B cell (primary cell): ENCODE measurements at regions not wholly inside any gene's neighbourhood (a gene's known extent, or its start where the extent isn't known, plus 50 kb on each side); places are given as distances from the start of the nearest gene placed in this dataset.

Experiments
- ATAC-seq: fragments of 200-7000 bp; cut with Tn5 transposase; one replicate; pipeline ENCODE4 v1.10.0; 2021; ENCODE audit warnings: low read depth, mild to moderate bottlenecking, moderate number of reproducible peaks, moderate library complexity
- CTCF ChIA-PET: fragments of 350-600 bp; sonication (Branson Sonifier 250); formaldehyde crosslinking; loops from one replicate; lab custom pipeline; 2021; ENCODE audit warnings: antibody characterized with exemption, inconsistent platforms; lab: Charles Lee
- POLR2A ChIA-PET: fragments of 350-600 bp; sonication (Branson Sonifier 250); formaldehyde crosslinking; loops from one replicate; lab custom pipeline; 2021; ENCODE audit warnings: antibody characterized with exemption; lab: Charles Lee
- DNase-seq: peaks from one replicate; pipeline ENCODE4 v3.0.0; 2013
- H2AFZ ChIP-seq: 2 replicates; pipeline ENCODE4 v1.6.1; 2012; ENCODE audit warnings: mild to moderate bottlenecking, low read depth, low read length; ENCODE audit not compliant: insufficient read depth, poor library complexity, severe bottlenecking
- H3K27ac ChIP-seq, 2 donors: 1 replicate in 1 of 2; 2 replicates in 1 of 2; pipeline ENCODE4 v1.5.1; 2012 to 2013; ENCODE audit warnings: low read length in 2 of 2, mild to moderate bottlenecking in 2 of 2, moderate library complexity in 1 of 2
- H3K27me3 ChIP-seq, 4 experiments: fragments of 200-600 bp in 1 of 4; sonication (generic) in 1 of 4; replicated peaks in 1 of 4; 1 replicate in 2 of 4; 2 replicates in 2 of 4; pipeline versions ENCODE4 v1.6.1 to v1.7.0; 2013 to 2016; ENCODE audit warnings: low read length in 3 of 4, mild to moderate bottlenecking in 2 of 4, mixed read lengths in 1 of 4, moderate library complexity in 1 of 4; ENCODE audit not compliant: insufficient read depth in 4 of 4, control insufficient read depth in 3 of 4; ENCODE audit errors: control extremely low read depth in 1 of 4
- H3K36me3 ChIP-seq, 2 experiments: replicated peaks in 1 of 2; 1 replicate in 1 of 2; 2 replicates in 1 of 2; pipeline versions ENCODE4 v1.6.1 to v1.7.1; 2013; ENCODE audit warnings: low read length in 1 of 2; ENCODE audit not compliant: insufficient read depth in 2 of 2, control insufficient read depth in 1 of 2; ENCODE audit errors: control extremely low read depth in 1 of 2, extremely low read depth in 1 of 2
- H3K4me1 ChIP-seq, 2 donors: fragments of 200-600 bp in 1 of 2; sonication (generic) in 1 of 2; 1 replicate in 1 of 2; 2 replicates in 1 of 2; pipeline versions ENCODE4 v1.5.1 to v1.6.1; 2013 to 2017; ENCODE audit warnings: low read length in 2 of 2; ENCODE audit not compliant: control insufficient read depth in 2 of 2, insufficient read depth in 2 of 2
- H3K4me2 ChIP-seq: replicated peaks from 2 replicates; pipeline ENCODE3; 2012; ENCODE audit warnings: mild to moderate bottlenecking, low read depth, low read length; ENCODE audit not compliant: poor library complexity, severe bottlenecking
- H3K4me3 ChIP-seq, 5 experiments: fragments of 200-600 bp in 1 of 5; sonication (generic) in 1 of 5; 1 replicate in 3 of 5; 2 replicates in 2 of 5; pipeline versions ENCODE4 v1.5.1 to v1.7.0; 2011 to 2016; ENCODE audit warnings: low read length in 4 of 5, mild to moderate bottlenecking in 4 of 5, low read depth in 2 of 5, control low read depth in 1 of 5, moderate library complexity in 1 of 5; ENCODE audit not compliant: insufficient read depth in 1 of 5; ENCODE audit errors: control extremely low read depth in 1 of 5, extremely low read depth in 1 of 5
- H3K79me2 ChIP-seq: fragments of 200-600 bp; sonication (generic); one replicate; pipeline ENCODE4 v1.6.0; 2016; ENCODE audit warnings: low read length; ENCODE audit not compliant: control insufficient read depth, insufficient read depth
- H3K9ac ChIP-seq: fragments of 200-600 bp; sonication (generic); 2 replicates; pipeline ENCODE4 v1.6.1; 2017; ENCODE audit warnings: mild to moderate bottlenecking, low read length, moderate library complexity
- H3K9me3 ChIP-seq, 3 donors: one replicate each; pipeline versions ENCODE4 v1.6.1 to v1.7.1; 2013; ENCODE audit warnings: low read length in 2 of 3; ENCODE audit not compliant: control insufficient read depth in 2 of 3, insufficient read depth in 1 of 3; ENCODE audit errors: control extremely low read depth in 1 of 3
- H4K20me1 ChIP-seq: 2 replicates; pipeline ENCODE4 v1.6.0; 2012; ENCODE audit warnings: mild to moderate bottlenecking, low read length; ENCODE audit not compliant: insufficient read depth, control insufficient read depth, poor library complexity, severe bottlenecking
- H3K27ac Mint-ChIP-seq: one replicate; pipeline ENCODE4 v1.8.0; 2021; ENCODE audit warnings: mixed read lengths
- H3K27me3 Mint-ChIP-seq: one replicate; pipeline ENCODE4 v1.8.0; 2021; ENCODE audit warnings: mixed read lengths
- H3K4me1 Mint-ChIP-seq: one replicate; pipeline ENCODE4 v1.8.0; 2021; ENCODE audit warnings: mixed read lengths
- H3K4me3 Mint-ChIP-seq: one replicate; pipeline ENCODE4 v1.8.0; 2021; ENCODE audit warnings: mixed read lengths
- H3K9me3 Mint-ChIP-seq: one replicate; pipeline ENCODE4 v1.8.0; 2022; ENCODE audit warnings: mixed read lengths; ENCODE audit not compliant: insufficient read depth
- EZH2 ChIP-seq: IDR thresholded peaks from 2 replicates; pipeline ENCODE4 v1.6.1; 2012; ENCODE audit warnings: borderline replicate concordance, low read depth, mild to moderate bottlenecking, moderate library complexity, low read length; ENCODE audit not compliant: insufficient read depth, poor library complexity, severe bottlenecking
- WGBS: methylation state at CpG from one replicate; pipeline ENCODE4 v1.1.5; 2013; ENCODE audit warnings: missing lambda C conversion rate; ENCODE audit not compliant: insufficient coverage; 5-methylcytosine and 5-hydroxymethylcytosine counted together
- intact Hi-C: fragments of 100-400 bp; cut with micrococcal nuclease; formaldehyde crosslinking; loops from one replicate; pipeline ENCODE4 v1.10.0; 2022
- TF ChIP-seq, protein P1 (sequence below): fragments of 200-600 bp; IDR thresholded peaks from one replicate; pipeline ENCODE4 v1.8.0; 2022; ENCODE audit warnings: antibody characterized with exemption, mild to moderate bottlenecking

DNA sequence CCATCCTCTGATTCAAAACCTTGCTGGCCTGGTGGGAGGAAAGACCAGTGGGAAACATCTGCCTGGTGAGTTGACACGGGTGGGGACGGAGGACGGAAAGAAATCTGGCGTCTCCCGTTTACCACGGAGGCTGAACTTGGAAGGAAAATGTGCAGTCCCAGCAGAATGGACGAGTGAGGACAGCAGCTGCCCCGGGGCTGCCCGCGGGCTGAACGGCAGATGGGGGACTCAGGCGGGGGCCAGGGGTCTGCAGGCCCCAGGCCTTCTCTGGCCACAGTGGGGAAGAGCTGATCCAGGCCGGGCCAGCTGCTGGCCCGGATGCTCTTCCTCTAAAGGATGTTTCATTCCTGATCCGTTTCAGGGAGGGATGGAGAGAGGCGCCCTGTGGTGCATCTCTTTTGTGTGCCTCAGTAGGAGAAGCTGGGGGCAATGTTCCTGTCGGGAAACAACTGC lies 147.5 kb upstream of the CHST15 start:
- Histone ChIP-seq H2AFZ (no peak overlapping the region), H4K20me1 (no peaks in the 10 kb centered on the region), H3K9ac (no peak overlapping the region), H3K36me3 (no peaks in the 10 kb centered on the region), H3K79me2 (no peaks in the 10 kb centered on the region), H3K9me3 (no peaks in the 10 kb centered on the region), H3K4me1 (peaks cover 5 to 10% of the 10 kb centered on the region in 2 donors), H3K4me2 (no peak overlapping the region), H3K27ac (no peak overlapping the region), H3K4me3 (no peak overlapping the region), H3K27me3 (no peaks in the 10 kb centered on the region)
- DNase-seq (no peak), ATAC-seq (no peak)
- intact Hi-C loops: no loop called here
- TF ChIP-seq, protein P1, sequence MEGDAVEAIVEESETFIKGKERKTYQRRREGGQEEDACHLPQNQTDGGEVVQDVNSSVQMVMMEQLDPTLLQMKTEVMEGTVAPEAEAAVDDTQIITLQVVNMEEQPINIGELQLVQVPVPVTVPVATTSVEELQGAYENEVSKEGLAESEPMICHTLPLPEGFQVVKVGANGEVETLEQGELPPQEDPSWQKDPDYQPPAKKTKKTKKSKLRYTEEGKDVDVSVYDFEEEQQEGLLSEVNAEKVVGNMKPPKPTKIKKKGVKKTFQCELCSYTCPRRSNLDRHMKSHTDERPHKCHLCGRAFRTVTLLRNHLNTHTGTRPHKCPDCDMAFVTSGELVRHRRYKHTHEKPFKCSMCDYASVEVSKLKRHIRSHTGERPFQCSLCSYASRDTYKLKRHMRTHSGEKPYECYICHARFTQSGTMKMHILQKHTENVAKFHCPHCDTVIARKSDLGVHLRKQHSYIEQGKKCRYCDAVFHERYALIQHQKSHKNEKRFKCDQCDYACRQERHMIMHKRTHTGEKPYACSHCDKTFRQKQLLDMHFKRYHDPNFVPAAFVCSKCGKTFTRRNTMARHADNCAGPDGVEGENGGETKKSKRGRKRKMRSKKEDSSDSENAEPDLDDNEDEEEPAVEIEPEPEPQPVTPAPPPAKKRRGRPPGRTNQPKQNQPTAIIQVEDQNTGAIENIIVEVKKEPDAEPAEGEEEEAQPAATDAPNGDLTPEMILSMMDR: no peak
- no peak for TF ChIP-seq EZH2
- ChIA-PET POLR2A (no interaction called here), CTCF (interaction anchor here (0.9 kb wide), 1 partner anchor 11 kb away, joined by 3 read pairs; no protein-coding TSS in a partner anchor)
- Mint-ChIP-seq H3K4me1 (peaks cover 13% of the 10 kb centered on the region), H3K27me3 (no peaks in the 10 kb centered on the region), H3K9me3 (no peaks in the 10 kb centered on the region), H3K4me3 (no peak overlapping the region), H3K27ac (no peak overlapping the region)
- 93% methylated on average over 15 of the region's 17 CpGs for WGBS

DNA sequence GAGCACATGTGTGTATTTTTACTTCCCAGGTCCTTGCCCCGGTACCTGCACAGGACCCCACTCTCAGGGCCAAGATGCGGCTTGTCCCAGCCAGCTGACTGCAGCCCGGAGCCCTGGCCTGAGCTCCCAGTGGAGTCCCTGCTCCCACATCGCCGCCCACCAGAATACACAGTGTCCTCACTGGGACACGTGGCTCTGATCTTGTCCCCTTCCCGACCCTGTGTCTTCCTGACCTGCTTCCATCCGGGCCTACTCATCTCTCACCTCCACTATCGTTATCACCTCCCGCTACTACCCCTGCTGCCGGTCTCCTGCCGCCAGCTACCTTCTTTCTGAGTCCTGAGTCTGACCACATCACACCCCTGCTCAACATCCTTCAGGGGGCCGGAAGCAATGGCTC lies 146.3 kb upstream of the CHST15 start:
- no peaks in the 10 kb centered on the region for H3K79me2 ChIP-seq
- intact Hi-C loops: no loop called here
- TF ChIP-seq, protein P1: no peak
- no peak for TF ChIP-seq EZH2
- no peaks in the 10 kb centered on the region for H4K20me1 ChIP-seq
- 87% methylated on average over 12 of the region's 13 CpGs for WGBS
- POLR2A ChIA-PET: no interaction called here
- H3K4me3 ChIP-seq: no peak overlapping the region
- ATAC-seq (no peak), DNase-seq (no peak)
- H3K4me1 Mint-ChIP-seq: peaks cover 9% of the 10 kb centered on the region
- H3K27ac Mint-ChIP-seq: no peak overlapping the region
- peaks cover 5% of the 10 kb centered on the region in 2 donors for H3K4me1 ChIP-seq
- no peak overlapping the region for H3K27ac ChIP-seq
- H3K27me3 Mint-ChIP-seq: no peaks in the 10 kb centered on the region
- no peaks in the 10 kb centered on the region for H3K27me3 ChIP-seq
- no peak overlapping the region for H2AFZ ChIP-seq
- no peak overlapping the region for H3K9ac ChIP-seq
- CTCF ChIA-PET: interaction anchor here (0.9 kb wide), 1 partner anchor 12 kb away, joined by 3 read pairs; no protein-coding TSS in a partner anchor
- no peak overlapping the region for H3K4me3 Mint-ChIP-seq
- no peaks in the 10 kb centered on the region for H3K36me3 ChIP-seq
- H3K9me3 Mint-ChIP-seq: no peaks in the 10 kb centered on the region
- H3K4me2 ChIP-seq: no peak overlapping the region
- H3K9me3 ChIP-seq: no peaks in the 10 kb centered on the region
